Psoas muscle (tissue), 7 donors: ENCODE measurements at regions not wholly inside any gene's neighbourhood (a gene's known extent, or its start where the extent isn't known, plus 50 kb on each side); places are given as distances from the start of the nearest gene placed in this dataset.

Experiments
- ATAC-seq, 4 donors: fragments of 200-7000 bp; cut with Tn5 transposase; one replicate each; pipeline ENCODE4 v1.9.1; 2020; ENCODE audit warnings: moderate library complexity in 3 of 4, mild to moderate bottlenecking in 2 of 4
- DNase-seq, 2 donors: peaks; one replicate each; pipeline ENCODE4 v3.0.0-alpha.2; 2020
- H3K27ac ChIP-seq: fragments of 200-600 bp; one replicate; pipeline ENCODE4 v1.8.0; 2022
- H3K27me3 ChIP-seq, 3 donors: fragments of 200-600 bp in 1 of 3; one replicate each; pipeline versions ENCODE4 v1.6.1 to v1.8.0; 2013 to 2022; ENCODE audit warnings: low read length in 2 of 3, mild to moderate bottlenecking in 2 of 3, moderate library complexity in 1 of 3; ENCODE audit not compliant: insufficient read depth in 3 of 3
- H3K36me3 ChIP-seq, 2 donors: fragments of 200-600 bp in 1 of 2; one replicate each; pipeline versions ENCODE4 v1.6.1 to v1.8.0; 2013 to 2022; ENCODE audit warnings: low read depth in 1 of 2, mild to moderate bottlenecking in 1 of 2, moderate library complexity in 1 of 2; ENCODE audit not compliant: insufficient read depth in 1 of 2
- H3K4me1 ChIP-seq: fragments of 200-600 bp; one replicate; pipeline ENCODE4 v1.8.0; 2022
- H3K4me3 ChIP-seq: fragments of 200-600 bp; one replicate; pipeline ENCODE4 v1.8.0; 2022; ENCODE audit warnings: mild to moderate bottlenecking
- H3K9me3 ChIP-seq: fragments of 200-600 bp; one replicate; pipeline ENCODE4 v1.8.0; 2022
- WGBS, 3 donors: extraction: QIAGEN DNeasy Blood & Tissue Kit; methylation state at CpG; one replicate each; pipeline versions ENCODE4 v1.1.6 to v1.1.7; 2013; 5-methylcytosine and 5-hydroxymethylcytosine counted together
- intact Hi-C, 2 donors: fragments of 100-400 bp; cut with DNase I; formaldehyde crosslinking; loops; one replicate each; pipeline versions ENCODE4 v1.11.0 to v1.14.2; 2022
- TF ChIP-seq, protein P1 (sequence below): fragments of 200-600 bp; IDR thresholded peaks from one replicate; pipeline ENCODE4 v1.8.0; 2022; ENCODE audit warnings: antibody characterized with exemption
- donor health status: healthy with polysubstance abuse.
- donor health status: DM: no; HTN: no; CAD: no; lungs with moderate emphysema.
- donor health status: Bipolar disorder and iron deficiency.
- donor health status: healthy.
- donor health status: DM: yes; HTN: yes; CAD: no.
- donor health status: DM: no; HTN: no; CAD: no.
- donor health status: DM: yes; HTN: yes; CAD: no.

DNA sequence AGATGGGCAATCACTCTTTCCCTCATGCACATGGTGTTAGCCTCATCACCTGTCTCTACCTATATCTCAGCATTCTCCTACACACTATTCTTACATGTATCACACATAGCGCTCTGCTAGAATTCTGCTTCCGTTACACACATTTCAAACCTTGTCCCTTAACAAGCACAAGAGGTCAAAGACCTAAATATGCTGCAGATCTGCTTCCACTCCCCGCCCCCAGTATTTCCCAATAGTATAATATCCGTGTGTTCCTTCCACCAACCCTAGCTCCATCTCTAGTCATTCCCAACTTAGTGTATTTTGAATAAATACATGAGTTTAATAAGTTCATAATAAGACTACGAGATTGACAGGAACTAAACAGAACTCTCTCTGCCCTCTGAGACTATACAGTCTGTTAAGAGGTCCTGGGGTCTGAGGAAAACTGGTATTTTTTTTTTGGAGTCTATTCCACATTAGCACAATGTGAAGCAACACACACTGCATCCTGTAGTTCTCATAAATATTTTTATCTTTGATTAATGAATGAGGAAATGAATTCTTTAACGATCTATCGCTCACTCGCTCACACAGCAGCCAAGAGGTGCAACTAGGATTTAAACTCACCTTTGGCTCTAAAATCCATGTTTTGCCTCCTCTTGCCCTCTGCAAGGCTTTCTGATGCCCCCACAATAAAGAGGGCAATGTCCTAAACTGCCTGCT, 491.6 kb downstream of the QKI start:
- intact Hi-C loops = no loop called here
- no peaks in the 10 kb centered on the region for H3K27me3 ChIP-seq
- no peak overlapping the region for H3K27ac ChIP-seq
- H3K9me3 ChIP-seq = no peaks in the 10 kb centered on the region
- ATAC-seq (no peak), DNase-seq (no peak)
- TF ChIP-seq, protein P1, sequence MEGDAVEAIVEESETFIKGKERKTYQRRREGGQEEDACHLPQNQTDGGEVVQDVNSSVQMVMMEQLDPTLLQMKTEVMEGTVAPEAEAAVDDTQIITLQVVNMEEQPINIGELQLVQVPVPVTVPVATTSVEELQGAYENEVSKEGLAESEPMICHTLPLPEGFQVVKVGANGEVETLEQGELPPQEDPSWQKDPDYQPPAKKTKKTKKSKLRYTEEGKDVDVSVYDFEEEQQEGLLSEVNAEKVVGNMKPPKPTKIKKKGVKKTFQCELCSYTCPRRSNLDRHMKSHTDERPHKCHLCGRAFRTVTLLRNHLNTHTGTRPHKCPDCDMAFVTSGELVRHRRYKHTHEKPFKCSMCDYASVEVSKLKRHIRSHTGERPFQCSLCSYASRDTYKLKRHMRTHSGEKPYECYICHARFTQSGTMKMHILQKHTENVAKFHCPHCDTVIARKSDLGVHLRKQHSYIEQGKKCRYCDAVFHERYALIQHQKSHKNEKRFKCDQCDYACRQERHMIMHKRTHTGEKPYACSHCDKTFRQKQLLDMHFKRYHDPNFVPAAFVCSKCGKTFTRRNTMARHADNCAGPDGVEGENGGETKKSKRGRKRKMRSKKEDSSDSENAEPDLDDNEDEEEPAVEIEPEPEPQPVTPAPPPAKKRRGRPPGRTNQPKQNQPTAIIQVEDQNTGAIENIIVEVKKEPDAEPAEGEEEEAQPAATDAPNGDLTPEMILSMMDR = no peak
- WGBS, 3 donors = 93 to 95% (median 94%) methylated on average over 8 of the region's 8 CpGs
- H3K36me3 ChIP-seq = no peaks in the 10 kb centered on the region
- no peaks in the 10 kb centered on the region for H3K4me1 ChIP-seq
- no peak overlapping the region for H3K4me3 ChIP-seq

DNA sequence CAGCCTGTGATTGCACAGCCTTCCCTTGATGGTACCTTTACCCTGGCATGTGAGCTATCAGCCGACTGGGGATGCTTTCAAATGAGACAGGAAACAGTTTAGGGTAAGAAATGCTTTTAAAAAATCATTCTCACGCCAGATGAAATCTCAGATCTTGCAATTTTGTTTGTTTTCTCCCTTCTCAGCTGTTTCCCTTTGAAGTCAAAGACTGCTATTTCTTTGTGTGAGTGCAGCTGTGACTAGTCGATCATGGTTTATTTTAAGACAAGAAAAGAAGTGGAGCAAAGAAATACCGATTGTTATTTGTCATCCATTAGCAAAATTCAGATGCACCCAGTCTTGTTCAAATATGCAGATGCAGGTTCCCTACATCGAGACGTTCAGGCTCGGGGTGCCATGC, 489.7 kb downstream of the QKI start:
- intact Hi-C loops = no loop called here
- TF ChIP-seq, protein P1 = no peak
- H3K9me3 ChIP-seq = no peaks in the 10 kb centered on the region

DNA sequence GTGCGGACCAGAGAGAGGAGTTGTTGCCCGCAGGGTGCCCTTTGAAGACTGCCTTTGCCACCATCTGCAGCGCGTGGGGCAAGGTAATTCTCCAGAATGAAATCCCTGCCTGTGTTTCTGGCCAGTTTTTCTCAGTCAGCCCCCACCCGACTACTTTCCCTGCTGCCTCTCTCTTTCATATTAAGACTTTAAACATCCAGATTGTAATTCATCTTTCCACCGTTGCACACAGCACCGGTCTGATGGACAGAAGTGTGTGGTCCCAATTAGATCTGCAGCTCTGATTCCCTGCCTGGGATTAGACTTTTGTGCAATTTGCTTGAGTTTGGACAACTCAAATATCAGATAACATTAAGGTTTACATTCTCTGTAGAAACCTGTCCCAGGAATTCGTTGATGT, 489.0 kb downstream of the QKI start:
- no peak for ATAC-seq
- Histone ChIP-seq H3K4me1 (no peaks in the 10 kb centered on the region), H3K27ac (no peak overlapping the region), H3K36me3 (no peaks in the 10 kb centered on the region), H3K4me3 (no peak overlapping the region), H3K9me3 (no peaks in the 10 kb centered on the region), H3K27me3 (no peaks in the 10 kb centered on the region)
- TF ChIP-seq, protein P1 = no peak
- DNase-seq = no peak
- 62 to 65% (median 65%) methylated on average over 8 of the region's 8 CpGs for WGBS, 3 donors
- intact Hi-C loops = no loop called here

More for the DNA sequence above, 489.7 kb downstream of the QKI start:
- Histone ChIP-seq H3K36me3 (no peaks in the 10 kb centered on the region), H3K27me3 (no peaks in the 10 kb centered on the region), H3K4me3 (no peak overlapping the region), H3K4me1 (no peaks in the 10 kb centered on the region), H3K27ac (no peak overlapping the region)
- DNase-seq = no peak
- ATAC-seq = no peak
- WGBS, 3 donors = 25 to 44% (median 26%) methylated on average over 7 of the region's 7 CpGs

DNA sequence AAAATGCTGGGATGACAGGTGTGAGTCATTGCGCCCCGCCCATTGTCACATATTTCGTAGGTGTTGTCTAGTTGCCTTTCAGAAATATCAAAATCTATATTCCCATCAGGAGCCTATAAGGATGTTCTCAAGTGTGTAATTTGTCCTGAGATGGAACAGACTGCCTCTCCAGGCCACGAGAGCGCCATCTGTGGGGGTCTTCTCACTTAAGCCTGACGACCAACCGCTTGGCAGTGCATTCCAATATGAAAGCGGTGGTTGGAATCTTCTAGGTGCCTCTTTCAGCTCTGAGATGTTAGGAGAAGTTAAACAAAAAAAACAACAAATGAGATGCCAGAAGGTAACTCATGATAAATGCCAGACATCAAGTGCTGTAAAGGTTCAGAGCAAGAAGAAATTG, 488.5 kb downstream of the QKI start:
- Histone ChIP-seq H3K27ac (no peak overlapping the region), H3K36me3 (no peaks in the 10 kb centered on the region), H3K27me3 (no peaks in the 10 kb centered on the region), H3K4me3 (no peak overlapping the region), H3K4me1 (no peaks in the 10 kb centered on the region), H3K9me3 (no peaks in the 10 kb centered on the region)
- ATAC-seq = no peak
- WGBS, 3 donors = 95 to 96% (median 96%) methylated on average over 8 of the region's 8 CpGs
- intact Hi-C loops = no loop called here
- TF ChIP-seq, protein P1 = no peak
- DNase-seq = no peak

DNA sequence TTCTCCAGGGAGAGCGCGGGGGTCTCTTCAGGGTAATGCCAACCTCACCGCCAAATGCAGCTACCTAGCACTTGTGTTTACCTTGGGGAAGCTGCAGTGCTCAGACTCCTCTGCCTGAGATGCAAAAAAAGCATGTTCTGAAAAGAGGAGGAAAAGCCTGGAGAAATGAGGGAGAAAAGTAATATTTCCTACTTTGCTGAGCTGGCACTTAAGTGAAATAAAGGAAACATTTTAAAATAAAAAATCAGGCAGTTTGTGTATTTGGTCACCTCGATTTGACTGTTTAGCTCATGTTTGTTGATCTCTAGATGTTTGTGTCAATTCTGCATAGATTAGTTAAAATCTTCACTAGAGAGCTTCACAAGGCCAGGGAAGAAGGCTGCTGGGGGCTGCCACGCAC, 487.2 kb downstream of the QKI start:
- TF ChIP-seq, protein P1 = no peak
- DNase-seq = no peak
- no peak overlapping the region for H3K27ac ChIP-seq
- H3K27me3 ChIP-seq = no peaks in the 10 kb centered on the region
- no peak for ATAC-seq
- H3K9me3 ChIP-seq = no peaks in the 10 kb centered on the region
- no peak overlapping the region for H3K4me3 ChIP-seq
- WGBS, 3 donors = 96 to 100% (median 99%) methylated on average over 5 of the region's 5 CpGs
- intact Hi-C loops = no loop called here
- H3K4me1 ChIP-seq = no peaks in the 10 kb centered on the region
- H3K36me3 ChIP-seq = no peaks in the 10 kb centered on the region
